Ectodermal cell (in vitro differentiated cells): ENCODE measurements at regions not wholly inside any gene's neighbourhood (a gene's known extent, or its start where the extent isn't known, plus 50 kb on each side); places are given as distances from the start of the nearest gene placed in this dataset.

Source experiments
- H3K27ac ChIP-seq: 2 replicates; pipeline ENCODE4 v1.7.0; 2013; ENCODE audit warnings: mild to moderate bottlenecking, low read depth, low read length; ENCODE audit not compliant: insufficient read depth, poor library complexity, severe bottlenecking
- H3K27me3 ChIP-seq: 2 replicates; pipeline ENCODE4 v1.7.0; 2013; ENCODE audit warnings: mild to moderate bottlenecking, low read length; ENCODE audit not compliant: insufficient read depth, control insufficient read depth, poor library complexity, severe bottlenecking
- H3K36me3 ChIP-seq: one replicate; pipeline ENCODE4 v1.7.0; 2013; ENCODE audit warnings: low read length; ENCODE audit not compliant: control insufficient read depth, insufficient read depth
- H3K4me1 ChIP-seq: one replicate; pipeline ENCODE4 v1.7.0; 2013; ENCODE audit warnings: low read length; ENCODE audit not compliant: control insufficient read depth, insufficient read depth
- H3K4me3 ChIP-seq: 2 replicates; pipeline ENCODE4 v1.7.0; 2013; ENCODE audit warnings: low read depth, low read length, control low read depth; ENCODE audit not compliant: insufficient read depth
- H3K9me3 ChIP-seq: 2 replicates; pipeline ENCODE4 v1.7.0; 2013; ENCODE audit warnings: mild to moderate bottlenecking, low read length, moderate library complexity; ENCODE audit not compliant: control insufficient read depth
- WGBS, 2 experiments: methylation state at CpG; one replicate each; pipeline ENCODE4 v1.1.7; 2013; ENCODE audit warnings: missing lambda C conversion rate in 2 of 2; 5-methylcytosine and 5-hydroxymethylcytosine counted together

DNA sequence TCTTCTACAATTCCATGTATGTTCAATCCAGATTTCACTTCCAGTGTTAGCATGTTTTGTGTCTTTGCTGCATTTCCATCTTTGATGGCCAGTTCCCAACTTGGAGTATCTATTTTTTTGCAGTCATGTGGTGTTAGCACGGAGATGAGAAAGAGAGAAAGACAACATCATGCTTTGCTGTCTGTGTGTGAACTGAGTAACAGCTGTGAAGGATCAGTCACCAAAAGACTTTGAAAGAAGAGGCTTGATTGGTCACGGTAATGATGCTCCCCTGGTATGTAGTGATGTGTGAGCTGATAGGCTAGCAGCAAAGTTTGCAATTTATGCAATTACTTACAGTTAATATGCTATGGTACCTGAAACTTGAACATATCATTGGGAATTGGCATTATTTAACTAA, 731.3 kb upstream of the NRSN1 start:
- WGBS, 2 experiments, result 85 to 92% methylated on average over 2 of the region's 2 CpGs
- Histone ChIP-seq H3K27me3 (no peaks in the 10 kb centered on the region), H3K9me3 (no peaks in the 10 kb centered on the region), H3K36me3 (no peaks in the 10 kb centered on the region), H3K4me1 (no peaks in the 10 kb centered on the region), H3K27ac (no peak overlapping the region), H3K4me3 (no peak overlapping the region)

- WGBS, 2 experiments, result 92 to 100% methylated on average over 2 of the region's 2 CpGs
- Histone ChIP-seq H3K4me3 (no peak overlapping the region), H3K36me3 (no peaks in the 10 kb centered on the region), H3K27ac (no peak overlapping the region), H3K27me3 (no peaks in the 10 kb centered on the region), H3K4me1 (no peaks in the 10 kb centered on the region), H3K9me3 (no peaks in the 10 kb centered on the region)
Observed at GRCh38 chr6:23395381-23395780, 730.6 kb upstream of the NRSN1 start.

- H3K27ac ChIP-seq, result no peak overlapping the region
- H3K36me3 ChIP-seq, result no peaks in the 10 kb centered on the region
- no peaks in the 10 kb centered on the region for H3K9me3 ChIP-seq
- no peaks in the 10 kb centered on the region for H3K4me1 ChIP-seq
- no peak overlapping the region for H3K4me3 ChIP-seq
- H3K27me3 ChIP-seq, result no peaks in the 10 kb centered on the region
- 44 to 54% methylated on average over 2 to 3 of the region's 3 CpGs for WGBS, 2 experiments
Observed at GRCh38 chr6:23396949-23397348, 729.1 kb upstream of the NRSN1 start.

DNA sequence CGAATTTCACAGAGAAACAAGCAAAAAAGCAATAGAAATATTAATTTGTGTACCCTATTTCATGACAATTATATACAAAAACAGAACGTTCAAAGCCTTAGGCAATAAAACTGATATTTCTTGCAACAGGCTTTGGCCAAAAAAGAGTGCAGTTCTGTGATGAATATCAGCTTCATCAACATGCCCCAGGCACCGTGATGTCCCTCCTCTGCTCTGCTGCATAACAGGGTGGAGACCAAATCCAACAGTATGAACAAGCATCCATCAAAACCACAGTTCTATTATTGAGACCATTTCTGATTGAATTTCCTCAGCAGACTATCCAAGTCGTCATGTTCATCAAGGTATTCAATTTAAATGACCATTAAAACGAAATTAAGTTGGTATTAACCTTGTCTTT, 722.6 kb upstream of the NRSN1 start:
- Histone ChIP-seq H3K4me1 (no peaks in the 10 kb centered on the region), H3K9me3 (no peaks in the 10 kb centered on the region), H3K36me3 (no peaks in the 10 kb centered on the region), H3K27me3 (no peaks in the 10 kb centered on the region), H3K27ac (no peak overlapping the region), H3K4me3 (no peak overlapping the region)
- 91% methylated on average over 4 to 5 of the region's 5 CpGs for WGBS, 2 experiments

GRCh38 chr6:23409531-23409930, 716.5 kb upstream of the NRSN1 start:
- H3K4me1 ChIP-seq, result no peaks in the 10 kb centered on the region
- no peaks in the 10 kb centered on the region for H3K36me3 ChIP-seq
- WGBS, 2 experiments, result 61 to 69% methylated on average over 6 to 7 of the region's 7 CpGs
- H3K4me3 ChIP-seq, result no peak overlapping the region
- no peaks in the 10 kb centered on the region for H3K9me3 ChIP-seq
- no peak overlapping the region for H3K27ac ChIP-seq
- no peaks in the 10 kb centered on the region for H3K27me3 ChIP-seq

- Histone ChIP-seq H3K4me1 (no peaks in the 10 kb centered on the region), H3K36me3 (no peaks in the 10 kb centered on the region), H3K9me3 (no peaks in the 10 kb centered on the region), H3K27ac (no peak overlapping the region), H3K27me3 (no peaks in the 10 kb centered on the region), H3K4me3 (no peak overlapping the region)
- WGBS, 2 experiments, result 91 to 94% methylated on average over 8 of the region's 8 CpGs
Observed at GRCh38 chr6:23410439-23410838, 715.6 kb upstream of the NRSN1 start.

GRCh38 chr6:23412770-23413169, 713.2 kb upstream of the NRSN1 start:
- H3K4me3 ChIP-seq, result no peak overlapping the region
- no peaks in the 10 kb centered on the region for H3K4me1 ChIP-seq
- H3K27me3 ChIP-seq, result no peaks in the 10 kb centered on the region
- no peaks in the 10 kb centered on the region for H3K36me3 ChIP-seq
- no peak overlapping the region for H3K27ac ChIP-seq
- no peaks in the 10 kb centered on the region for H3K9me3 ChIP-seq

GRCh38 chr6:23413327-23414050, 712.5 kb upstream of the NRSN1 start:
- Histone ChIP-seq H3K4me3 (no peak overlapping the region), H3K27me3 (no peaks in the 10 kb centered on the region), H3K36me3 (no peaks in the 10 kb centered on the region), H3K9me3 (no peaks in the 10 kb centered on the region), H3K27ac (no peak overlapping the region), H3K4me1 (no peaks in the 10 kb centered on the region)
- WGBS, 2 experiments, result 86 to 95% methylated on average over 2 of the region's 2 CpGs

DNA sequence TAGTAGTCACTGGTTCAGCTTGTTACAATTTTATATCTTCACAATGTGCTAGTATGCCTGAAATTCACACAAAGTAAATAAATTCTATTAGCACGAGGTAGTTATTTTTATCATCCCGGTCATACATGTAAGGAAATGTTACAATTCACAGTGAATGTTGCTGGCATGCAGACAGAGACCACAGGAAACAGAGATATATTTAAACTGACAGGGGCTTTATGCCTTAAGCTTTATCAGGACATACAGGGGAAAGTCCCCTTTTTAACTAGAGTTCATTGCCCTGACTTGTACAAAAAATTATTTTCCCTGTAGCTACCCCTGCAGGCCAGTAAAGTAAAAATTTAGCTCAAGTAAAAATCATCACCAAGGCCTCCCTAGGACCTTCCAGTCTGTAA, 712.0 kb upstream of the NRSN1 start:
- no peak overlapping the region for H3K27ac ChIP-seq

DNA sequence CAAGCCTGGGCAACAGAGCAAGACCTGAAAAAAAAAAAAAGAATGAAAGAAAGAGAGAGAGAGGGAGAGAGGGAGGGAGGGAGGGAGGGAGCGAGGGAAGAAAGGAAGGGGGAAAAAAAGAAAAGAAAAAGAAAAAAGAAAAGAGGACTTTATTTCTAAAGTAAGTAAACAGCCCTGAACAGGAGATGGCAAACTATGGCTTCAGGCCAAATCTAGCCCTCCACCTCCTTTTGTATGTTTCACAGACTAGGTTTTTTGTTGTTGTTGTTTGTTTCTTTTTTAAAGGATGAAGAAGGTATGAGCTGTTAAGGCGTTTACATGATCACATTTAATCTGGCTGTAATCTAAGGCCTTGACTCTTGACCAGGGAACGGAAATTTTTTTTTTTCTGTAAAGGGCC, 711.1 kb upstream of the NRSN1 start:
- WGBS, 2 experiments, result 50% methylated on average over 2 of the region's 3 CpGs
- H3K27me3 ChIP-seq, result no peaks in the 10 kb centered on the region
- no peaks in the 10 kb centered on the region for H3K36me3 ChIP-seq
- H3K4me1 ChIP-seq, result no peaks in the 10 kb centered on the region
- H3K9me3 ChIP-seq, result no peaks in the 10 kb centered on the region
- H3K27ac ChIP-seq, result no peak overlapping the region
- H3K4me3 ChIP-seq, result no peak overlapping the region

More for the DNA sequence above, 712.0 kb upstream of the NRSN1 start:
- H3K4me1 ChIP-seq, result no peaks in the 10 kb centered on the region
- no peaks in the 10 kb centered on the region for H3K27me3 ChIP-seq
- H3K4me3 ChIP-seq, result no peak overlapping the region
- H3K9me3 ChIP-seq, result no peaks in the 10 kb centered on the region
- WGBS, 2 experiments, result 100% methylated on average over 2 of the region's 2 CpGs
- no peaks in the 10 kb centered on the region for H3K36me3 ChIP-seq
